Hepatocyte (in vitro differentiated cells): ENCODE measurements at regions not wholly inside any gene's neighbourhood (a gene's known extent, or its start where the extent isn't known, plus 50 kb on each side); places are given as distances from the start of the nearest gene placed in this dataset.

Source experiments
- CTCF ChIP-seq: fragments of 200-600 bp; sonication (generic); IDR thresholded peaks from 2 replicates; pipeline ENCODE4 v1.5.1; 2016; ENCODE audit warnings: antibody characterized with exemption, mild to moderate bottlenecking; ENCODE audit not compliant: poor library complexity
- EZH2phosphoT487 ChIP-seq: fragments of 200-600 bp; sonication (generic); IDR thresholded peaks from one replicate; pipeline ENCODE4 v1.6.1; 2018; ENCODE audit warnings: antibody characterized with exemption, mild to moderate bottlenecking, low read depth, moderate library complexity; ENCODE audit not compliant: unreplicated experiment, severe bottlenecking

DNA sequence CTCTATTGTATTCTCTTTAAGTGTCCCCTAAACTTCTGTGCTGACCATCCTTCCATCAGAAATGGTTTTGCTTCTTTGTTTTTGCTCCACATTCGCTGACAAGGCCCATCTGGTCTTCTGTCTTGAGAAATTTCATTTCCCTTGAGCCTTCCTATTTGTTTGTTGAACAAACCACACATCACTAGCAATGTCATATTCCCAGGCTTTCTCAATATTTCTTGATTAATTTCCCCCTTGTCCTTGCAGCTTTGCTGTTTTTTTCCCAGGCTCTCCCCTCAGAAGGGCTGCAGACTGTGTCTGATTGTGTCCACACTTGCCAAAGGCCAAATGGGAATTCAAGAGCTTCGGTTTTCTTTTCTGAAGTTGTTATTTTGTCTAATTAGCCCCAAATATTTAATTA is 158.9 kb downstream of the MID1IP1 start:
- no peak for TF ChIP-seq CTCF
- no peak for TF ChIP-seq EZH2phosphoT487
